Neural cell (in vitro differentiated cells): ENCODE measurements at regions not wholly inside any gene's neighbourhood (a gene's known extent, or its start where the extent isn't known, plus 50 kb on each side); places are given as distances from the start of the nearest gene placed in this dataset.

Source experiments
- H2AFZ ChIP-seq: fragments of 200-600, 300-800 bp; sonication (generic), shearing (Covaris generic); 2 replicates; pipeline ENCODE4 v1.6.0; 2014; ENCODE audit warnings: low read depth, mild to moderate bottlenecking, antibody characterized with exemption, low read length, moderate library complexity
- H3F3A ChIP-seq: fragments of 200-600 bp; shearing (Covaris generic); 2 replicates; pipeline ENCODE4 v1.6.1; 2016; ENCODE audit warnings: mild to moderate bottlenecking, moderate library complexity, mixed read lengths, antibody characterized with exemption, low read length; ENCODE audit not compliant: insufficient read depth, poor library complexity, severe bottlenecking
- H3K27ac ChIP-seq: fragments of 200-600, 300-800 bp; sonication (generic), shearing (Covaris generic); 2 replicates; pipeline ENCODE4 v1.5.1; 2014; ENCODE audit warnings: mild to moderate bottlenecking, low read length, moderate library complexity
- H3K27me3 ChIP-seq: fragments of 300-800, 200-600 bp; sonication (generic), shearing (Covaris generic); 2 replicates; pipeline ENCODE4 v1.6.0; 2014; ENCODE audit warnings: mild to moderate bottlenecking, low read depth, low read length, moderate library complexity; ENCODE audit not compliant: insufficient read depth
- H3K36me3 ChIP-seq: fragments of 300-800, 200-600 bp; sonication (generic), shearing (Covaris generic); 2 replicates; pipeline ENCODE4 v1.5.1; 2014; ENCODE audit warnings: mild to moderate bottlenecking, antibody characterized with exemption, low read length, moderate library complexity; ENCODE audit not compliant: insufficient read depth
- H3K4me2 ChIP-seq: fragments of 300-800, 200-600 bp; sonication (generic), shearing (Covaris generic); 2 replicates; pipeline ENCODE4 v1.6.0; 2014; ENCODE audit warnings: mild to moderate bottlenecking, low read length
- H3K4me3 ChIP-seq: fragments of 300-800, 200-600 bp; sonication (generic), shearing (Covaris generic); 2 replicates; pipeline ENCODE4 v1.5.1; 2014; ENCODE audit warnings: mild to moderate bottlenecking, low read length, moderate library complexity
- H3K79me2 ChIP-seq: fragments of 200-600 bp; shearing (Covaris generic); replicated peaks from 2 replicates; pipeline ENCODE4 v1.6.0; 2014; ENCODE audit warnings: mild to moderate bottlenecking, low read length, moderate library complexity; ENCODE audit not compliant: insufficient read depth
- H3K9ac ChIP-seq: fragments of 300-800, 200-600 bp; sonication (generic), shearing (Covaris generic); 2 replicates; pipeline ENCODE4 v1.6.1; 2016; ENCODE audit warnings: mild to moderate bottlenecking, low read length, mixed read lengths
- H3K9me2 ChIP-seq: fragments of 200-600 bp; shearing (Covaris generic); 2 replicates; pipeline ENCODE4 v1.6.1; 2016; ENCODE audit warnings: mild to moderate bottlenecking, low read length, mixed read lengths; ENCODE audit not compliant: insufficient read depth
- H3K9me3 ChIP-seq: fragments of 200-600, 300-800 bp; sonication (generic), shearing (Covaris generic); 2 replicates; pipeline ENCODE4 v1.6.1; 2016; ENCODE audit warnings: mild to moderate bottlenecking, mixed run types, low read length, moderate library complexity, mixed read lengths
- H4K20me1 ChIP-seq: fragments of 200-600 bp; shearing (Covaris generic); 2 replicates; pipeline ENCODE4 v1.6.1; 2016; ENCODE audit warnings: mild to moderate bottlenecking, mixed run types; ENCODE audit not compliant: insufficient read depth
- EP300 ChIP-seq: fragments of 450-650 bp; conservative IDR thresholded peaks from 2 replicates; pipeline ENCODE4 v1.6.1; 2014; ENCODE audit warnings: antibody characterized with exemption, mild to moderate bottlenecking, moderate library complexity; ENCODE audit not compliant: poor library complexity, severe bottlenecking
- EZH2 ChIP-seq: fragments of 200-600, 300-800 bp; shearing (Covaris generic), sonication (generic); IDR thresholded peaks from 2 replicates; pipeline ENCODE4 v1.6.1; 2014; ENCODE audit warnings: antibody characterized with exemption, low read length, borderline replicate concordance, mild to moderate bottlenecking; ENCODE audit not compliant: insufficient read depth, poor library complexity, severe bottlenecking
- MXI1 ChIP-seq: fragments of 450-650 bp; conservative IDR thresholded peaks from 2 replicates; pipeline ENCODE4 v1.6.1; 2014; ENCODE audit warnings: antibody characterized with exemption, mild to moderate bottlenecking; ENCODE audit not compliant: poor library complexity, severe bottlenecking
- POLR2AphosphoS5 ChIP-seq: IDR thresholded peaks from 2 replicates; pipeline ENCODE4 v1.6.1; 2012
- RAD21 ChIP-seq: fragments of 450-650 bp; conservative IDR thresholded peaks from 2 replicates; pipeline ENCODE4 v1.6.1; 2014; ENCODE audit warnings: antibody characterized with exemption, mild to moderate bottlenecking, moderate library complexity
- REST ChIP-seq: IDR thresholded peaks from 2 replicates; pipeline ENCODE4 v1.6.1; 2012; ENCODE audit warnings: borderline replicate concordance
- SMC3 ChIP-seq: fragments of 450-650 bp; conservative IDR thresholded peaks from 2 replicates; pipeline ENCODE4 v1.6.1; 2014; ENCODE audit warnings: antibody characterized with exemption, mild to moderate bottlenecking, moderate library complexity; ENCODE audit not compliant: poor library complexity
- TAF1 ChIP-seq: IDR thresholded peaks from 2 replicates; pipeline ENCODE4 v1.6.1; 2012; ENCODE audit warnings: low read depth
- TF ChIP-seq, protein P1 (sequence below): fragments of 450-650 bp; IDR thresholded peaks from 2 replicates; pipeline ENCODE4 v1.5.1; 2014; ENCODE audit warnings: antibody characterized with exemption, mild to moderate bottlenecking, moderate library complexity; ENCODE audit not compliant: poor library complexity, severe bottlenecking

DNA sequence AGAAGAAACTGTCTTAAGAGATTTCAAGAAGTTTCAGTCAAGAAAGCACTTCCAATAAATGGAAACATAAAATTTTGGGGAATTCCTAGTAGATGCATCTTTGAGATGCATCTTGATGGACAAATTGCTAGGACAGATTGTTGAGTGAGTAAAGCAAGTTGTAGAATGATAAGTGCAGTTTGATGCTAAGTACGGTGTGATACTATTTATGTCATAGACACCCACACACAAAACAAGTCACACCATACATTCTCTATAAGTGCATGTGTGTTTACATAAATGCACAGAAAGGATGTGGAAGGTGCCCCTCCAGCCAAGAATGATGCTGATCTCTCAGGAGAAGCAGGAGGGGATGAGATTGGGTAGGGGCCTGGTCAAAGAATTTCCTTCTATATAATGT is 375.7 kb downstream of the FOXO1 start:
- Histone ChIP-seq H3K4me3 (no peak overlapping the region), H3K9me2 (no peaks in the 10 kb centered on the region), H3K36me3 (no peaks in the 10 kb centered on the region), H3K27me3 (no peaks in the 10 kb centered on the region), H3K9me3 (no peaks in the 10 kb centered on the region), H3K79me2 (no peaks in the 10 kb centered on the region), H2AFZ (no peak overlapping the region), H4K20me1 (no peaks in the 10 kb centered on the region), H3K27ac (no peak overlapping the region), H3F3A (no peaks in the 10 kb centered on the region), H3K4me2 (no peak overlapping the region), H3K9ac (no peak overlapping the region)
- TF ChIP-seq SMC3 (no peak), REST (no peak), EZH2 (no peak), EP300 (no peak), RAD21 (no peak), TAF1 (no peak), MXI1 (no peak), POLR2AphosphoS5 (no peak)
- TF ChIP-seq, protein P1, sequence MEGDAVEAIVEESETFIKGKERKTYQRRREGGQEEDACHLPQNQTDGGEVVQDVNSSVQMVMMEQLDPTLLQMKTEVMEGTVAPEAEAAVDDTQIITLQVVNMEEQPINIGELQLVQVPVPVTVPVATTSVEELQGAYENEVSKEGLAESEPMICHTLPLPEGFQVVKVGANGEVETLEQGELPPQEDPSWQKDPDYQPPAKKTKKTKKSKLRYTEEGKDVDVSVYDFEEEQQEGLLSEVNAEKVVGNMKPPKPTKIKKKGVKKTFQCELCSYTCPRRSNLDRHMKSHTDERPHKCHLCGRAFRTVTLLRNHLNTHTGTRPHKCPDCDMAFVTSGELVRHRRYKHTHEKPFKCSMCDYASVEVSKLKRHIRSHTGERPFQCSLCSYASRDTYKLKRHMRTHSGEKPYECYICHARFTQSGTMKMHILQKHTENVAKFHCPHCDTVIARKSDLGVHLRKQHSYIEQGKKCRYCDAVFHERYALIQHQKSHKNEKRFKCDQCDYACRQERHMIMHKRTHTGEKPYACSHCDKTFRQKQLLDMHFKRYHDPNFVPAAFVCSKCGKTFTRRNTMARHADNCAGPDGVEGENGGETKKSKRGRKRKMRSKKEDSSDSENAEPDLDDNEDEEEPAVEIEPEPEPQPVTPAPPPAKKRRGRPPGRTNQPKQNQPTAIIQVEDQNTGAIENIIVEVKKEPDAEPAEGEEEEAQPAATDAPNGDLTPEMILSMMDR, result no peak

DNA sequence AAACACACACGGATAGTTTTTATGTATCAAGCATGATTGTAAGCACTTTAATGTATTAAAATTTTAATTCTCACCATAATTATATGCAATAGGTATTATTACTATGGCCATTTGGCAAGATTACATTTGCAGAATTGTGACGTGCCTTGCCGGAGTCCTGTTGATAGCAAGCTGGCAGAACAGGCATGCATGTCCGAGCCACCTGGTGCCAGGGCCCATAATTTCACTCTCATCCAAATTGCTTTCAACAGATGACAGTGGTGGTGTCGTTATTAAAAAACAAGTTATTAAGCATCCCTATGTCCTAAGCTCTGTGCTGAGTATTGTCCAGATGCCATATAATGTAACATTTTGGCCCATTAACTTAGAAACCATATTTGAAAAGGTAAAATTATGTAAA is 374.3 kb downstream of the FOXO1 start:
- TF ChIP-seq MXI1 (no peak), SMC3 (no peak), REST (no peak)
- TF ChIP-seq, protein P1, result no peak
- no peaks in the 10 kb centered on the region for H3K79me2 ChIP-seq
- no peaks in the 10 kb centered on the region for H3K9me2 ChIP-seq
- H4K20me1 ChIP-seq, result no peaks in the 10 kb centered on the region
- no peaks in the 10 kb centered on the region for H3K27me3 ChIP-seq
- H2AFZ ChIP-seq, result no peak overlapping the region
- H3K36me3 ChIP-seq, result no peaks in the 10 kb centered on the region
- H3F3A ChIP-seq, result no peaks in the 10 kb centered on the region
- H3K4me3 ChIP-seq, result no peak overlapping the region
- peaks cover 5% of the 10 kb centered on the region for H3K9me3 ChIP-seq
- no peak overlapping the region for H3K9ac ChIP-seq
- no peak overlapping the region for H3K27ac ChIP-seq
- H3K4me2 ChIP-seq, result no peak overlapping the region
